Activated CD4-positive, CD25-positive, alpha-beta regulatory T cell treated with anti-CD3 and anti-CD28 coated beads, Interleukin-2, amount 50 U/mL, for 24 hours (primary cell): ENCODE measurements at regions not wholly inside any gene's neighbourhood (a gene's known extent, or its start where the extent isn't known, plus 50 kb on each side); places are given as distances from the start of the nearest gene placed in this dataset.

Experiments
- ATAC-seq, 2 donors: fragments of 150-1000 bp; cut with Tn5 transposase; one replicate each; pipeline ENCODE4 v1.10.0; 2021; ENCODE audit warnings: mild to moderate bottlenecking in 1 of 2, moderate library complexity in 1 of 2

- ATAC-seq = no peak
These were observed 130.3 kb downstream of the BUD13 start for GRCh38 chr11:116642481-116642880.

GRCh38 chr11:116641561-116642045 lies 131.2 kb downstream of the BUD13 start:
- ATAC-seq = no peak

GRCh38 chr11:116640641-116641402 lies 132.0 kb downstream of the BUD13 start:
- no peak for ATAC-seq

- ATAC-seq = no peak
These were observed 134.3 kb downstream of the BUD13 start for GRCh38 chr11:116638463-116638862.

GRCh38 chr11:116637766-116638165 lies 135.0 kb downstream of the BUD13 start:
- no peak for ATAC-seq

GRCh38 chr11:116636341-116636929 lies 136.4 kb downstream of the BUD13 start:
- ATAC-seq = no peak

- ATAC-seq = no peak
These were observed 141.6 kb downstream of the BUD13 start for GRCh38 chr11:116631201-116631600.

GRCh38 chr11:116618461-116618860 lies 154.3 kb downstream of the BUD13 start:
- no peak for ATAC-seq

- ATAC-seq = no peak
These were observed 157.4 kb downstream of the BUD13 start for GRCh38 chr11:116615211-116615865.

GRCh38 chr11:116614306-116615210 lies 158.2 kb downstream of the BUD13 start:
- ATAC-seq = no peak

GRCh38 chr11:116613206-116613875 lies 159.4 kb downstream of the BUD13 start:
- no peak for ATAC-seq

GRCh38 chr11:116611998-116612620 lies 160.7 kb downstream of the BUD13 start:
- no peak for ATAC-seq

GRCh38 chr11:116610190-116610589 lies 162.6 kb downstream of the BUD13 start:
- no peak for ATAC-seq

GRCh38 chr11:116607027-116607426 lies 165.8 kb downstream of the BUD13 start:
- no peak for ATAC-seq

- no peak for ATAC-seq
These were observed 167.0 kb downstream of the BUD13 start for GRCh38 chr11:116605543-116606459.

- no peak for ATAC-seq
These were observed 169.0 kb downstream of the BUD13 start for GRCh38 chr11:116603728-116604323.

GRCh38 chr11:116602637-116602942 lies 170.2 kb downstream of the BUD13 start:
- ATAC-seq = no peak

GRCh38 chr11:116601814-116602636 lies 170.8 kb downstream of the BUD13 start:
- ATAC-seq = no peak

- no peak for ATAC-seq
These were observed 171.9 kb downstream of the BUD13 start for GRCh38 chr11:116600930-116601329.
